Heart left ventricle (tissue), 13 donors: ENCODE measurements at regions not wholly inside any gene's neighbourhood (a gene's known extent, or its start where the extent isn't known, plus 50 kb on each side); places are given as distances from the start of the nearest gene placed in this dataset.

Experiments used
- POLR2A ChIP-seq, 2 donors: fragments of 450-650 bp; IDR thresholded peaks; one replicate each; pipeline ENCODE4 v1.6.1; 2017; ENCODE audit warnings: antibody characterized with exemption in 2 of 2, mild to moderate bottlenecking in 2 of 2, moderate library complexity in 2 of 2
- TF ChIP-seq, protein P1 (sequence below), 12 donors: fragments of 200-600 bp; sonication (generic) in 4 of 12; IDR thresholded peaks; one replicate each; pipeline versions ENCODE4 v1.5.0 to v1.8.0; 2018 to 2022; ENCODE audit warnings: antibody characterized with exemption in 12 of 12, mild to moderate bottlenecking in 5 of 12
- donor health status: ischemic (EF 13 %, LVEDD 7.1; RV severe dilation, severe dysfunction).
- donor health status: DM: no; HTN: yes; CAD: no.
- donor health status: DM: no; HTN: no; CAD: no.
- donor health status: ischemic (EF 25% LVEDD 6.9; RV normal size, moderate dysfunction).
- donor health status: ischemic (EF 25% LVEDD 5.7; RV mildly dilated, moderate dysfunction).
- donor health status: ischemic (EF 35%, LVEDD 5.7; RV mildly dilated, moderate dysfunction).
- donor health status: nonischemic (EF 11% LVEDD 7.7; RV severe dilation, severe dysfunction).
- donor health status: DM: yes; HTN: yes; CAD: no.
- donor health status: PGD.
- donor health status: ischemic (EF 29% LVEDD 5.4; RV normal size, mild dysfunction).
- donor health status: nonischemic (EF 23%, LVEDD 6.1; RV moderate dilation, normal function).

DNA sequence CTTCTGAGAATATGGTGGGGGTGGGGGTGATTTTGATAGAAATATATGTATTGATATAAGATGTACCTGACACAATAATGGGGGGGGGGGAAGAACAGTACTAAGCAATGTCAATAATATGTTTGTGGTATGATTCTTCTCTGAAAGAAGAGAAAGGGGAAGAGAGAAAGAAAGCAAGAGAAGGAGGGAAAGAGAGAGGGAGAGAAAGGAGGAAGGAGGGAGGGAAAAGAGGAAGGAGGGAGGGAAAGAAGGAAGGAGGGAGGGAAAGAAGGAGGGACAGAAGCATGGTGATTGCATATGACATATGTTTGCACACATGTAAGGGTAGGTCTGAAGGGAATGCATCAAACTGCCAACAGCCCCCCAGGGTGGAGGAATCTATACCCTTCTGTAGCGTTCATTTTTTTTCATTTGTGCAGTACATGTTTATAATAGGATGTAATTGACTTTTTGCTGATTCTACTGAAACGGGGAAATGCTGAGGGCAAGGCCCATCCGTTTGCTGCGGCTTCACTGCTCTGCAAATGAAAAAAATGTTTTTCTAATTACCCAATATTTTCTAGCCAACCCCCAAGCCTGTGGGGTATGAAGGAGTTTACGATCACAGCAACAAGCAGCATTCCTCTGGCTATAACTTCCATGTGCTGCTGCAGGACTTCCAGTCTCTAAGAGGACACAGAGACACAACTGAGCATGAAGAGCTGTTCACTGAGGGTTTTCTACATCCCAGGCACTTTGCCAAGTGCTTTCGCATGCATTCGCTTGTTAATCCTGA, 119.3 kb upstream of the ZC3H12A start:
- TF ChIP-seq, protein P1, sequence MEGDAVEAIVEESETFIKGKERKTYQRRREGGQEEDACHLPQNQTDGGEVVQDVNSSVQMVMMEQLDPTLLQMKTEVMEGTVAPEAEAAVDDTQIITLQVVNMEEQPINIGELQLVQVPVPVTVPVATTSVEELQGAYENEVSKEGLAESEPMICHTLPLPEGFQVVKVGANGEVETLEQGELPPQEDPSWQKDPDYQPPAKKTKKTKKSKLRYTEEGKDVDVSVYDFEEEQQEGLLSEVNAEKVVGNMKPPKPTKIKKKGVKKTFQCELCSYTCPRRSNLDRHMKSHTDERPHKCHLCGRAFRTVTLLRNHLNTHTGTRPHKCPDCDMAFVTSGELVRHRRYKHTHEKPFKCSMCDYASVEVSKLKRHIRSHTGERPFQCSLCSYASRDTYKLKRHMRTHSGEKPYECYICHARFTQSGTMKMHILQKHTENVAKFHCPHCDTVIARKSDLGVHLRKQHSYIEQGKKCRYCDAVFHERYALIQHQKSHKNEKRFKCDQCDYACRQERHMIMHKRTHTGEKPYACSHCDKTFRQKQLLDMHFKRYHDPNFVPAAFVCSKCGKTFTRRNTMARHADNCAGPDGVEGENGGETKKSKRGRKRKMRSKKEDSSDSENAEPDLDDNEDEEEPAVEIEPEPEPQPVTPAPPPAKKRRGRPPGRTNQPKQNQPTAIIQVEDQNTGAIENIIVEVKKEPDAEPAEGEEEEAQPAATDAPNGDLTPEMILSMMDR (IDR thresholded peaks at IDR 0.05): no peak
- no peak for TF ChIP-seq POLR2A (IDR thresholded peaks at IDR 0.05)
